GM20000 (cell line): ENCODE measurements at regions not wholly inside any gene's neighbourhood (a gene's known extent, or its start where the extent isn't known, plus 50 kb on each side); places are given as distances from the start of the nearest gene placed in this dataset.
"Not testable (repeated sequence)": the region's sequence is repeated elsewhere in the genome, so short reads cannot be mapped to it uniquely, and the experiment has no call there.

Experiments used
- DNase-seq: peaks from one replicate; pipeline ENCODE4 v3.0.0; 2012; ENCODE audit warnings: low spot score
- CTCF ChIP-seq: IDR thresholded peaks from 2 replicates; pipeline ENCODE4 v1.5.1; 2012; ENCODE audit warnings: mild to moderate bottlenecking, control low read depth; ENCODE audit errors: extremely low read depth, missing control alignments

- no peak for DNase-seq
- TF ChIP-seq CTCF, result no peak
These were observed 82.6 kb upstream of the UBE2E1 start for GRCh38 chr3:23723141-23723540.

- no peak for DNase-seq
These were observed 81.8 kb upstream of the UBE2E1 start for GRCh38 chr3:23723930-23724329.

GRCh38 chr3:23726811-23727548, 78.8 kb upstream of the UBE2E1 start:
- no peak for TF ChIP-seq CTCF
- no peak for DNase-seq

More at GRCh38 chr3:23723930-23724329, 81.8 kb upstream of the UBE2E1 start:
- TF ChIP-seq CTCF, result no peak

- no peak for TF ChIP-seq CTCF
- DNase-seq, result no peak
These were observed 77.1 kb upstream of the UBE2E1 start for GRCh38 chr3:23728601-23729117.

GRCh38 chr3:23729362-23729761, 76.4 kb upstream of the UBE2E1 start:
- DNase-seq, result not testable (repeated sequence)

GRCh38 chr3:23734481-23734880, 71.3 kb upstream of the UBE2E1 start:
- TF ChIP-seq CTCF, result no peak
- DNase-seq, result no peak

- no peak for DNase-seq
- no peak for TF ChIP-seq CTCF
These were observed 70.7 kb upstream of the UBE2E1 start for GRCh38 chr3:23735062-23735461.
